ENCODE measurements at regions not wholly inside any gene's neighbourhood (a gene's known extent, or its start where the extent isn't known, plus 50 kb on each side); places are given as distances from the start of the nearest gene placed in this dataset.

- H3K9me3 ChIP-seq (ENCODE audit: control insufficient read depth in 1 of 2, insufficient read depth in 1 of 2, low read depth in 1 of 2, low read length in 2 of 2), result no peaks in the 10 kb centered on the region
- peaks cover 12% of the 10 kb centered on the region for H3K27me3 ChIP-seq (ENCODE audit: insufficient read depth, low read length)
- intact Hi-C loops (cut with micrococcal nuclease), result no loop called here
- no peak overlapping the region for H3K4me2 ChIP-seq (ENCODE audit: low read length)
- no peaks in the 10 kb centered on the region for H3K36me3 ChIP-seq (ENCODE audit: control insufficient read depth in 1 of 2, insufficient read depth in 2 of 2, low read length in 2 of 2)
- POLR2A ChIA-PET, result no interaction called here
- no peak for DNase-seq (ENCODE audit: low read depth, low spot score)
- H3K4me3 ChIP-seq (replicated peaks in 1 of 2; ENCODE audit: low read depth in 1 of 2, low read length in 2 of 2), result no peak overlapping the region
- no peak overlapping the region for H3K27ac ChIP-seq (ENCODE audit: low read depth, low read length)
- no peaks in the 10 kb centered on the region; the same call in 1 of the 2 replicates for H3K9me2 ChIP-seq (ENCODE audit: insufficient read depth)
- RAD21 ChIA-PET (ENCODE audit: low non-redundant PET in 1 of 2, low total read pairs in 2 of 2, uncharacterized antibody in 2 of 2, unreplicated experiment in 2 of 2), result no interaction called here
- H3K9ac ChIP-seq (ENCODE audit: low read length), result no peak overlapping the region
- no TSS peak for BruUV-seq (replicated peaks)
- no peak overlapping the region for H2AFZ ChIP-seq (ENCODE audit: low read depth, low read length, poor library complexity, severe bottlenecking)
- no peaks in the 10 kb centered on the region for H3K79me2 ChIP-seq (ENCODE audit: insufficient read depth, low read length)
- no peak for ATAC-seq
- TF ChIP-seq EZH2phosphoT487 (IDR thresholded peaks at IDR 0.05; ENCODE audit: borderline replicate concordance) (no peak), FOSL1 (IDR thresholded peaks at IDR 0.05; ENCODE audit: low read depth) (no peak), SRF (IDR thresholded peaks at IDR 0.05; ENCODE audit: low read depth) (no peak), ATF3 (IDR thresholded peaks at IDR 0.05) (no peak), CTCF (IDR thresholded peaks at IDR 0.05 in 2 of 3, conservative IDR thresholded peaks at IDR 0.05 in 1 of 3; ENCODE audit: borderline replicate concordance in 1 of 3, insufficient read depth in 1 of 3, low read depth in 2 of 3, low read length in 2 of 3) (no peak), EGR1 (IDR thresholded peaks at IDR 0.05; ENCODE audit: low read depth) (no peak), YY1 (IDR thresholded peaks at IDR 0.05; ENCODE audit: extremely low read depth, insufficient replicate concordance, low read depth, low read length) (no peak), JUND (IDR thresholded peaks at IDR 0.05) (no peak), ELF1 (IDR thresholded peaks at IDR 0.05; ENCODE audit: borderline replicate concordance, low read depth) (no peak), REST (IDR thresholded peaks at IDR 0.05; ENCODE audit: low read depth) (no peak), TCF7L2 (IDR thresholded peaks at IDR 0.05; ENCODE audit: borderline replicate concordance, extremely low read depth, insufficient read depth, insufficient read length) (no peak), POLR2AphosphoS5 (IDR thresholded peaks at IDR 0.05; ENCODE audit: low read depth, low read length) (no peak)
- no peaks in the 10 kb centered on the region for H3K4me1 ChIP-seq (ENCODE audit: control insufficient read depth in 1 of 2, insufficient read depth in 2 of 2, low read length in 2 of 2)
- no peaks in the 10 kb centered on the region for H4K20me1 ChIP-seq (ENCODE audit: insufficient read depth)
- CTCF ChIA-PET, result no interaction called here
These were observed 94.3 kb upstream of the PFN2 start for GRCh38 chr3:150064971-150065370.

All from HCT116 (cell line).